ENCODE measurements at regions not wholly inside any gene's neighbourhood (a gene's known extent, or its start where the extent isn't known, plus 50 kb on each side); places are given as distances from the start of the nearest gene placed in this dataset.
A peak's percentile ranks its signal among the peaks of the same experiment; 100 is the strongest.

DNA sequence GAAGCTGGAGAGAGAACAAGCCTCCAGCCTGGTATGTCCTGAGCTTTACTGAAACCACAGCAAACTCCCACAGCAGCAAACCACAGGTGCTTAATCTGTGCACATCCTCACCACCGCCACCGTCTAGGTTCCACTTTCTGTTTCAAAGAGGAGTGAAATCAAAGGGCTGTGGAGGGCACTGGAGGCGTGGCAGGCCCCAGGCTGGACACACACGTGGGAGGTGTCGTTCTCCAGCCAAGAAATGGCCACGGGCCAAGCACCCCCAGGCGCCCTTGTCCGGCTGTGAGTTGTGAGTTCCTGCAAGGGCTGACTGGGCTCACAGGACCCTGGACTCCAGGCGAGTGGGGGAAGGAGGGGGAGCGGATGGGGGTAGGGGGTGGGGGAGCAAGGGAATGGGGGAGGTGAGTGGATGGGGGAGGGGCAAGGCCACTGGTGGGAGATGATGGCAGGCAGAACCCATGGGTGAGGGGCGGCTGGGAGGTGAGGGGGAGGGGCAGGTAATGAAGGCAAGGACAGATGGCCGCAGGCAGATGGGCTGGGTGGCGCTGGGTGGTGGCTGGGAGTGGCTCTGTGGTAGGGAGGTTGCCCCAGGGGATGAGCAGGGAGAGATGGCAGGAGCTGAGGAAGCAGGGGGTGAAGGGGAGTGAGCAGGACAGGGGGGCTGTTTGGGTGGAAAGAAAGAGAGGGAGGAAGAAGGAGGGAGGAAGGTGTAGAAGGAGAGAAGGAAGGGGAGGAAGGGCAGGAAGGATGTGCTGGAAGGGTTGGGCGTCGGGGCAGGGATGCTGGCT, 86.7 kb downstream of the NCOR2 start (continued):
- peak; percentile 67 for TF ChIP-seq NR2F1 (conservative IDR thresholded peaks at IDR 0.05)
- TF ChIP-seq, protein P1, sequence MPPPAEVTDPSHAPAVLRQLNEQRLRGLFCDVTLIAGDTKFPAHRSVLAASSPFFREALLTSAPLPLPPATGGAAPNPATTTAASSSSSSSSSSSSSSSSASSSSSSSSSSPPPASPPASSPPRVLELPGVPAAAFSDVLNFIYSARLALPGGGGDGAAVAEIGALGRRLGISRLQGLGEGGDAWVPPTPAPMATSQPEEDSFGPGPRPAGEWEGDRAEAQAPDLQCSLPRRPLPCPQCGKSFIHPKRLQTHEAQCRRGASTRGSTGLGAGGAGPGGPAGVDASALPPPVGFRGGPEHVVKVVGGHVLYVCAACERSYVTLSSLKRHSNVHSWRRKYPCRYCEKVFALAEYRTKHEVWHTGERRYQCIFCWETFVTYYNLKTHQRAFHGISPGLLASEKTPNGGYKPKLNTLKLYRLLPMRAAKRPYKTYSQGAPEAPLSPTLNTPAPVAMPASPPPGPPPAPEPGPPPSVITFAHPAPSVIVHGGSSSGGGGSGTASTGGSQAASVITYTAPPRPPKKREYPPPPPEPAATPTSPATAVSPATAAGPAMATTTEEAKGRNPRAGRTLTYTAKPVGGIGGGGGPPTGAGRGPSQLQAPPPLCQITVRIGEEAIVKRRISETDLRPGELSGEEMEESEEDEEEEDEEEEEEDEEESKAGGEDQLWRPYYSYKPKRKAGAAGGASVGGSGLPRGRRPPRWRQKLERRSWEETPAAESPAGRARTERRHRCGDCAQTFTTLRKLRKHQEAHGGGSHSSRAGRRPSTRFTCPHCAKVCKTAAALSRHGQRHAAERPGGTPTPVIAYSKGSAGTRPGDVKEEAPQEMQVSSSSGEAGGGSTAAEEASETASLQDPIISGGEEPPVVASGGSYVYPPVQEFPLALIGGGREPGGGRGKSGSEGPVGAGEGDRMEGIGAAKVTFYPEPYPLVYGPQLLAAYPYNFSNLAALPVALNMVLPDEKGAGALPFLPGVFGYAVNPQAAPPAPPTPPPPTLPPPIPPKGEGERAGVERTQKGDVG (CRISPR knock-in tag; IDR thresholded peaks at IDR 0.05), result no peak
- TF ChIP-seq TBL1XR1 (IDR thresholded peaks at IDR 0.05; ENCODE audit: low read depth, low read length), result peak; percentile 54; the same call in 1 of the 2 replicates
- peak; percentile 62; the same call in 1 of the 2 replicates for TF ChIP-seq NBN (IDR thresholded peaks at IDR 0.05)
- TF ChIP-seq, protein P2, sequence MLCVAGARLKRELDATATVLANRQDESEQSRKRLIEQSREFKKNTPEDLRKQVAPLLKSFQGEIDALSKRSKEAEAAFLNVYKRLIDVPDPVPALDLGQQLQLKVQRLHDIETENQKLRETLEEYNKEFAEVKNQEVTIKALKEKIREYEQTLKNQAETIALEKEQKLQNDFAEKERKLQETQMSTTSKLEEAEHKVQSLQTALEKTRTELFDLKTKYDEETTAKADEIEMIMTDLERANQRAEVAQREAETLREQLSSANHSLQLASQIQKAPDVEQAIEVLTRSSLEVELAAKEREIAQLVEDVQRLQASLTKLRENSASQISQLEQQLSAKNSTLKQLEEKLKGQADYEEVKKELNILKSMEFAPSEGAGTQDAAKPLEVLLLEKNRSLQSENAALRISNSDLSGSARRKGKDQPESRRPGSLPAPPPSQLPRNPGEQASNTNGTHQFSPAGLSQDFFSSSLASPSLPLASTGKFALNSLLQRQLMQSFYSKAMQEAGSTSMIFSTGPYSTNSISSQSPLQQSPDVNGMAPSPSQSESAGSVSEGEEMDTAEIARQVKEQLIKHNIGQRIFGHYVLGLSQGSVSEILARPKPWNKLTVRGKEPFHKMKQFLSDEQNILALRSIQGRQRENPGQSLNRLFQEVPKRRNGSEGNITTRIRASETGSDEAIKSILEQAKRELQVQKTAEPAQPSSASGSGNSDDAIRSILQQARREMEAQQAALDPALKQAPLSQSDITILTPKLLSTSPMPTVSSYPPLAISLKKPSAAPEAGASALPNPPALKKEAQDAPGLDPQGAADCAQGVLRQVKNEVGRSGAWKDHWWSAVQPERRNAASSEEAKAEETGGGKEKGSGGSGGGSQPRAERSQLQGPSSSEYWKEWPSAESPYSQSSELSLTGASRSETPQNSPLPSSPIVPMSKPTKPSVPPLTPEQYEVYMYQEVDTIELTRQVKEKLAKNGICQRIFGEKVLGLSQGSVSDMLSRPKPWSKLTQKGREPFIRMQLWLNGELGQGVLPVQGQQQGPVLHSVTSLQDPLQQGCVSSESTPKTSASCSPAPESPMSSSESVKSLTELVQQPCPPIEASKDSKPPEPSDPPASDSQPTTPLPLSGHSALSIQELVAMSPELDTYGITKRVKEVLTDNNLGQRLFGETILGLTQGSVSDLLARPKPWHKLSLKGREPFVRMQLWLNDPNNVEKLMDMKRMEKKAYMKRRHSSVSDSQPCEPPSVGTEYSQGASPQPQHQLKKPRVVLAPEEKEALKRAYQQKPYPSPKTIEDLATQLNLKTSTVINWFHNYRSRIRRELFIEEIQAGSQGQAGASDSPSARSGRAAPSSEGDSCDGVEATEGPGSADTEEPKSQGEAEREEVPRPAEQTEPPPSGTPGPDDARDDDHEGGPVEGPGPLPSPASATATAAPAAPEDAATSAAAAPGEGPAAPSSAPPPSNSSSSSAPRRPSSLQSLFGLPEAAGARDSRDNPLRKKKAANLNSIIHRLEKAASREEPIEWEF (IDR thresholded peaks at IDR 0.05; ENCODE audit: insufficient replicate concordance, low read depth, low read length), result no peak
- TF ChIP-seq BMI1 (IDR thresholded peaks at IDR 0.05; ENCODE audit: borderline replicate concordance), result no peak
- no peak for TF ChIP-seq NFXL1 (IDR thresholded peaks at IDR 0.05; ENCODE audit: borderline replicate concordance)
- TF ChIP-seq POU2F2 (IDR thresholded peaks at IDR 0.05; ENCODE audit: borderline replicate concordance, low read depth, low read length), result peak; percentile 51; the same call in 1 of the 3 replicates
- TF ChIP-seq CBFB (IDR thresholded peaks at IDR 0.05; ENCODE audit: low read depth), result peak; percentile 78; the same call in 1 of the 2 replicates
- no peak for TF ChIP-seq JUNB (IDR thresholded peaks at IDR 0.05)
- no peak; the same call in 1 of the 2 replicates for TF ChIP-seq ZBED1 (IDR thresholded peaks at IDR 0.05; ENCODE audit: borderline replicate concordance)
- TF ChIP-seq, protein P3, sequence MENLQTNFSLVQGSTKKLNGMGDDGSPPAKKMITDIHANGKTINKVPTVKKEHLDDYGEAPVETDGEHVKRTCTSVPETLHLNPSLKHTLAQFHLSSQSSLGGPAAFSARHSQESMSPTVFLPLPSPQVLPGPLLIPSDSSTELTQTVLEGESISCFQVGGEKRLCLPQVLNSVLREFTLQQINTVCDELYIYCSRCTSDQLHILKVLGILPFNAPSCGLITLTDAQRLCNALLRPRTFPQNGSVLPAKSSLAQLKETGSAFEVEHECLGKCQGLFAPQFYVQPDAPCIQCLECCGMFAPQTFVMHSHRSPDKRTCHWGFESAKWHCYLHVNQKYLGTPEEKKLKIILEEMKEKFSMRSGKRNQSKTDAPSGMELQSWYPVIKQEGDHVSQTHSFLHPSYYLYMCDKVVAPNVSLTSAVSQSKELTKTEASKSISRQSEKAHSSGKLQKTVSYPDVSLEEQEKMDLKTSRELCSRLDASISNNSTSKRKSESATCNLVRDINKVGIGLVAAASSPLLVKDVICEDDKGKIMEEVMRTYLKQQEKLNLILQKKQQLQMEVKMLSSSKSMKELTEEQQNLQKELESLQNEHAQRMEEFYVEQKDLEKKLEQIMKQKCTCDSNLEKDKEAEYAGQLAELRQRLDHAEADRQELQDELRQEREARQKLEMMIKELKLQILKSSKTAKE (IDR thresholded peaks at IDR 0.05; ENCODE audit: low read depth, poor library complexity, severe bottlenecking), result no peak
- TF ChIP-seq MAX (IDR thresholded peaks at IDR 0.05; ENCODE audit: low read depth, low read length), result 0 out of 2 replicates have a peak, but pooled peaks have one; percentile 36
- TF ChIP-seq EP300 (IDR thresholded peaks at IDR 0.05; ENCODE audit: borderline replicate concordance in 1 of 2, control insufficient read depth in 1 of 2, low read depth in 2 of 2, low read length in 2 of 2), result peak in 1 of 2 experiments; percentile 50; a peak in 1 of 4 replicates
- TF ChIP-seq SIX5 (IDR thresholded peaks at IDR 0.05; ENCODE audit: low read depth, low read length, severe bottlenecking), result no peak
- TF ChIP-seq IKZF1 (conservative IDR thresholded peaks at IDR 0.05), result peak; percentile 82
- peak; percentile 16; the same call in 1 of the 2 replicates for TF ChIP-seq RAD21 (IDR thresholded peaks at IDR 0.05; ENCODE audit: insufficient read depth, low read depth, low read length)
- peak; percentile 40; the same call in 1 of the 2 replicates for TF ChIP-seq MTA2 (IDR thresholded peaks at IDR 0.05; ENCODE audit: low read depth)
- TF ChIP-seq CHD2 (IDR thresholded peaks at IDR 0.05; ENCODE audit: borderline replicate concordance, low read depth, low read length), result no peak; the same call in 1 of the 2 replicates

Measured in GM12878 (cell line).